ENCODE measurements at regions not wholly inside any gene's neighbourhood (a gene's known extent, or its start where the extent isn't known, plus 50 kb on each side); places are given as distances from the start of the nearest gene placed in this dataset.

GRCh38 chr7:115235075-115235474, 313.2 kb downstream of the MDFIC start:
- TF ChIP-seq POLR2A (IDR thresholded peaks at IDR 0.05; ENCODE audit: low read length) (no peak), GATA1 (IDR thresholded peaks at IDR 0.05; ENCODE audit: low read depth, low read length) (no peak)

All from erythroblast (primary cell).